Lung (tissue), 11 donors: ENCODE measurements at regions not wholly inside any gene's neighbourhood (a gene's known extent, or its start where the extent isn't known, plus 50 kb on each side); places are given as distances from the start of the nearest gene placed in this dataset.
A peak's percentile ranks its signal among the peaks of the same experiment; 100 is the strongest.

Experiments used
- ATAC-seq: fragments of 200-7000 bp; cut with Tn5 transposase; one replicate; pipeline ENCODE4 v1.9.1; 2020; ENCODE audit warnings: moderate number of reproducible peaks; ENCODE audit not compliant: insufficient read depth, low FRiP score
- DNase-seq, 3 donors: peaks; one replicate each; pipeline ENCODE4 v3.0.0-alpha.2; 2013 to 2017
- H3K27ac ChIP-seq, 2 donors: one replicate each; pipeline ENCODE4 v1.5.1; 2013; ENCODE audit warnings: mild to moderate bottlenecking in 2 of 2, moderate library complexity in 2 of 2, control low read depth in 1 of 2, inconsistent platforms in 1 of 2, low read depth in 1 of 2, low read length in 1 of 2
- H3K27me3 ChIP-seq, 3 donors: one replicate each; pipeline ENCODE4 v1.5.1; 2013; ENCODE audit warnings: low read length in 2 of 3; ENCODE audit not compliant: control insufficient read depth in 3 of 3, insufficient read depth in 3 of 3
- H3K36me3 ChIP-seq, 4 donors: one replicate each; pipeline ENCODE4 v1.5.1; 2013; ENCODE audit warnings: low read length in 4 of 4, mild to moderate bottlenecking in 1 of 4, moderate library complexity in 1 of 4; ENCODE audit not compliant: control insufficient read depth in 4 of 4, insufficient read depth in 4 of 4
- H3K4me1 ChIP-seq, 5 donors: one replicate each; pipeline ENCODE4 v1.5.1; 2013; ENCODE audit warnings: low read length in 5 of 5, mild to moderate bottlenecking in 2 of 5, moderate library complexity in 1 of 5; ENCODE audit not compliant: control insufficient read depth in 5 of 5, insufficient read depth in 5 of 5
- H3K4me3 ChIP-seq: one replicate; pipeline ENCODE4 v1.5.1; 2013; ENCODE audit warnings: mild to moderate bottlenecking, control low read depth, moderate library complexity
- H3K9ac ChIP-seq, 2 donors: one replicate each; pipeline ENCODE4 v1.5.1; 2013; ENCODE audit warnings: low read length in 2 of 2, control low read depth in 1 of 2; ENCODE audit not compliant: insufficient read depth in 1 of 2
- H3K9me3 ChIP-seq, 4 donors: one replicate each; pipeline ENCODE4 v1.5.1; 2013; ENCODE audit warnings: low read length in 3 of 4, mild to moderate bottlenecking in 1 of 4, moderate library complexity in 1 of 4; ENCODE audit not compliant: control insufficient read depth in 4 of 4, insufficient read depth in 3 of 4
- WGBS, 2 donors: extraction: QIAGEN DNeasy Blood & Tissue Kit; methylation state at CpG; one replicate each; pipeline ENCODE4 v1.1.7; 2013; 5-methylcytosine and 5-hydroxymethylcytosine counted together
- TF ChIP-seq, protein P1 (sequence below): IDR thresholded peaks from 2 replicates; pipeline ENCODE4 v1.5.1; 2012; ENCODE audit warnings: mild to moderate bottlenecking; ENCODE audit errors: control extremely low read depth, extremely low read depth
- donor health status: control.
- donor health status: control.
- donor health status: Bipolar disorder and iron deficiency.
- donor health status: healthy.
- donor health status: DM: yes; HTN: yes; CAD: no.

GRCh38 chr9:20244271-20244670 lies 378.0 kb downstream of the MLLT3 start:
- no peak for ATAC-seq

GRCh38 chr9:20243841-20244240 lies 378.5 kb downstream of the MLLT3 start:
- peak in 2 of 3 donors; percentile 26 to 54 for DNase-seq
- Histone ChIP-seq H3K9ac (no peak overlapping the region), H3K4me3 (no peak overlapping the region), H3K36me3 (no peaks in the 10 kb centered on the region), H3K4me1 (peaks cover 0 to 8% (median 0%) of the 10 kb centered on the region in 5 donors), H3K27me3 (no peaks in the 10 kb centered on the region), H3K27ac (no peak overlapping the region), H3K9me3 (peaks cover 0 to 2% (median 0%) of the 10 kb centered on the region in 4 donors)
- TF ChIP-seq, protein P1, sequence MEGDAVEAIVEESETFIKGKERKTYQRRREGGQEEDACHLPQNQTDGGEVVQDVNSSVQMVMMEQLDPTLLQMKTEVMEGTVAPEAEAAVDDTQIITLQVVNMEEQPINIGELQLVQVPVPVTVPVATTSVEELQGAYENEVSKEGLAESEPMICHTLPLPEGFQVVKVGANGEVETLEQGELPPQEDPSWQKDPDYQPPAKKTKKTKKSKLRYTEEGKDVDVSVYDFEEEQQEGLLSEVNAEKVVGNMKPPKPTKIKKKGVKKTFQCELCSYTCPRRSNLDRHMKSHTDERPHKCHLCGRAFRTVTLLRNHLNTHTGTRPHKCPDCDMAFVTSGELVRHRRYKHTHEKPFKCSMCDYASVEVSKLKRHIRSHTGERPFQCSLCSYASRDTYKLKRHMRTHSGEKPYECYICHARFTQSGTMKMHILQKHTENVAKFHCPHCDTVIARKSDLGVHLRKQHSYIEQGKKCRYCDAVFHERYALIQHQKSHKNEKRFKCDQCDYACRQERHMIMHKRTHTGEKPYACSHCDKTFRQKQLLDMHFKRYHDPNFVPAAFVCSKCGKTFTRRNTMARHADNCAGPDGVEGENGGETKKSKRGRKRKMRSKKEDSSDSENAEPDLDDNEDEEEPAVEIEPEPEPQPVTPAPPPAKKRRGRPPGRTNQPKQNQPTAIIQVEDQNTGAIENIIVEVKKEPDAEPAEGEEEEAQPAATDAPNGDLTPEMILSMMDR, result no peak
- WGBS, 2 donors, result 47 to 50% methylated on average over 6 of the region's 6 CpGs
- ATAC-seq, result no peak

More at GRCh38 chr9:20244271-20244670, 378.0 kb downstream of the MLLT3 start:
- no peak overlapping the region for H3K9ac ChIP-seq
- H3K27ac ChIP-seq, result no peak overlapping the region
- no peak for DNase-seq
- no peaks in the 10 kb centered on the region for H3K36me3 ChIP-seq
- peaks cover 0 to 8% (median 0%) of the 10 kb centered on the region in 5 donors for H3K4me1 ChIP-seq
- WGBS, 2 donors, result 91 to 93% methylated on average over 6 of the region's 6 CpGs
- TF ChIP-seq, protein P1, result no peak
- no peaks in the 10 kb centered on the region for H3K27me3 ChIP-seq
- no peak overlapping the region for H3K4me3 ChIP-seq
- peaks cover 0 to 2% (median 0%) of the 10 kb centered on the region in 4 donors for H3K9me3 ChIP-seq

- TF ChIP-seq, protein P1, result no peak
- no peak for DNase-seq
- Histone ChIP-seq H3K4me1 (peaks cover 0 to 8% (median 0%) of the 10 kb centered on the region in 5 donors), H3K9ac (no peak overlapping the region), H3K4me3 (no peak overlapping the region), H3K9me3 (no peaks in the 10 kb centered on the region), H3K27ac (no peak overlapping the region), H3K36me3 (no peaks in the 10 kb centered on the region), H3K27me3 (no peaks in the 10 kb centered on the region)
- WGBS, 2 donors, result 32 to 50% methylated on average over 10 of the region's 10 CpGs
- no peak for ATAC-seq
Measured at GRCh38 chr9:20242510-20243189, 379.6 kb downstream of the MLLT3 start.

GRCh38 chr9:20240498-20240897 lies 381.8 kb downstream of the MLLT3 start:
- peaks cover 0 to 8% (median 0%) of the 10 kb centered on the region in 5 donors for H3K4me1 ChIP-seq
- H3K4me3 ChIP-seq, result no peak overlapping the region
- H3K9ac ChIP-seq, result no peak overlapping the region
- no peaks in the 10 kb centered on the region for H3K27me3 ChIP-seq
- H3K27ac ChIP-seq, result no peak overlapping the region
- TF ChIP-seq, protein P1, result no peak
- H3K9me3 ChIP-seq, result peaks cover 0 to 1% (median 0%) of the 10 kb centered on the region in 4 donors
- DNase-seq (peak in 1 of 3 donors; percentile 35), ATAC-seq (no peak)
- no peaks in the 10 kb centered on the region for H3K36me3 ChIP-seq
- WGBS, 2 donors, result 78 to 93% methylated on average over 2 of the region's 2 CpGs
